ENCODE measurements at regions not wholly inside any gene's neighbourhood (a gene's known extent, or its start where the extent isn't known, plus 50 kb on each side); places are given as distances from the start of the nearest gene placed in this dataset.

DNA sequence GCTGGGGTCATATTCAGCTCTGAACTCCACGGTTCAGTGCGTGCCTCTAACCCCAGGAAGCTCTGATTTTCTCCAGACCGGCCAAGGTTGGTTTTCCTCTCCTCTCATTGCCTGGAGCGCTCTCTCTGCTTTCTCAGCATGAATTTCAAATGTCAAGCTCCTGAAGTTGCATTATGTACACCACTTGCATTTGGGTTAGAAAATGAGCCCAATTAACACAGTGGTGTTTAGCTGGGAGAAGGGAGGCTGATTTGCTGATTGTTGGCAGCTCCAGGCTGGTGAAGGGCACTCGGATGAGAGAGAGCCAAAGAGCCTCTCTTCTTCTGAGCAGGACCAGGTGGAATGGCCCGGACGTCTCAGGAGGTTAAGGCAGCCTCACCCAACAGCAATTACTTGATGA lies 570.9 kb downstream of the VRK1 start:
- TF ChIP-seq, protein P1, sequence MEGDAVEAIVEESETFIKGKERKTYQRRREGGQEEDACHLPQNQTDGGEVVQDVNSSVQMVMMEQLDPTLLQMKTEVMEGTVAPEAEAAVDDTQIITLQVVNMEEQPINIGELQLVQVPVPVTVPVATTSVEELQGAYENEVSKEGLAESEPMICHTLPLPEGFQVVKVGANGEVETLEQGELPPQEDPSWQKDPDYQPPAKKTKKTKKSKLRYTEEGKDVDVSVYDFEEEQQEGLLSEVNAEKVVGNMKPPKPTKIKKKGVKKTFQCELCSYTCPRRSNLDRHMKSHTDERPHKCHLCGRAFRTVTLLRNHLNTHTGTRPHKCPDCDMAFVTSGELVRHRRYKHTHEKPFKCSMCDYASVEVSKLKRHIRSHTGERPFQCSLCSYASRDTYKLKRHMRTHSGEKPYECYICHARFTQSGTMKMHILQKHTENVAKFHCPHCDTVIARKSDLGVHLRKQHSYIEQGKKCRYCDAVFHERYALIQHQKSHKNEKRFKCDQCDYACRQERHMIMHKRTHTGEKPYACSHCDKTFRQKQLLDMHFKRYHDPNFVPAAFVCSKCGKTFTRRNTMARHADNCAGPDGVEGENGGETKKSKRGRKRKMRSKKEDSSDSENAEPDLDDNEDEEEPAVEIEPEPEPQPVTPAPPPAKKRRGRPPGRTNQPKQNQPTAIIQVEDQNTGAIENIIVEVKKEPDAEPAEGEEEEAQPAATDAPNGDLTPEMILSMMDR (conservative IDR thresholded peaks at IDR 0.05 in 1 of 2, IDR thresholded peaks at IDR 0.05 in 1 of 2; ENCODE audit: extremely low read depth in 1 of 2, insufficient read depth in 1 of 2, low read depth in 1 of 2, low read length in 2 of 2) = no peak
- no peak for TF ChIP-seq EZH2 (IDR thresholded peaks at IDR 0.05; ENCODE audit: borderline replicate concordance, low read length)

Measured in mammary epithelial cell (primary cell).